HG03378 (cell line): ENCODE measurements at regions not wholly inside any gene's neighbourhood (a gene's known extent, or its start where the extent isn't known, plus 50 kb on each side); places are given as distances from the start of the nearest gene placed in this dataset.

ENCODE experiments used
- ATAC-seq: cut with Tn5 transposase; IDR thresholded peaks from one replicate; pipeline ENCODE4 v1.9.1; 2021; ENCODE audit warnings: mild to moderate bottlenecking, moderate library complexity; ENCODE audit not compliant: unreplicated experiment

DNA sequence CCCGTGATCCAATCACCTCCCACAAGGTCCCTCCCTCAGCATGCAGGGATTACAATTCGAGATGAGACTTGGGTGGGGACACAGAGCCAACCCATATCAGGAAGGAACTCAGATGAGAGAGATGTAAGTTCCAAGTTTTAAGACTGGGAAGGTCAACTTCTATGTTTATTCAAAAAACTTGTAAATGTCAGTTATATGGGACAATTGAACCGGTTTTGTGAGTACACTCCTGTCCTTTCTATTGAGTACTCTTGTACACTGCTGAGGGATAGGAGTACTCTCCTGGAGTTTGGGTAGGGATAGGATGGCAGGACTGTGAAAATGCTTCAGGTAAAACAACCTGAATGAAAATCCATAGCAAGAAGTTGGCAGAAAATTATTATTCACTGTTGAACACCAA is 239.1 kb downstream of the ZNF674 start:
- ATAC-seq, result no peak

DNA sequence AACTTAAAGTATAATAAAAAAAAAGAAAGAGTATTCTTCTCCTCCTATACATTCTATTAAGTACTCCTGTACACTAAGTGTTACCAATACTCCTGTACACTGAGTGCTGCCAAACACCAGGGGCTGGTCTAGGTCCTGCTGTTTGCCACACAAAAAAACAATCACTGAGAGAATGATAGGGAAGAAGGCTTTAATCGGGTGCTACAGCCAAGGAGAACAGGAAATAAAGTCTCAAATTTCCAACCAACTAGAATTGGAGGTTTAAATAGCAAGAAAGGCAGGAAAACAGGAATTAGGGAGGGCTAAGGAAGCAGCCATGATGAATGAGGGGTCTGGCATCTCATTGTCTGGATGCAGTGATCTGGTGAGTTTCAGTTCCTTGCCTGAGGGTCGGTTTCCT is 239.8 kb downstream of the ZNF674 start:
- ATAC-seq, result no peak

DNA sequence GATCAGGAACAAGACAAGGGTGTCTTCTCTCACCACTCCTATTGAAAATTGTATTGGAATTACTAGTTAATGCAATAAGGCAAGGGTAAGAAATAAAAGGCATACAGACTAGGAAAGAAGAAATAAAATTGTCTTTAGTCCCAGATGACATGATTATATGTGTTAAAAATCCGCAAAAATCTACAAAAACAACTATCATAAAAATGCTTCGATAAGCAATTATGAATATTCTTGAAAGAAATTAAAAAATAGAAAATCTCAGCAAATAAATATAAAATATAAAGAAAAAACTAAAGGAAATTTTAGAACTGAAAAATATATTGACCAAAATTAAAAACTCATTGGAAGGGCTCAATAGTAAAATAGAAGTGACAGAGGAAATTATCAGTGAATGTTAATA is 243.3 kb downstream of the ZNF674 start:
- no peak for ATAC-seq

DNA sequence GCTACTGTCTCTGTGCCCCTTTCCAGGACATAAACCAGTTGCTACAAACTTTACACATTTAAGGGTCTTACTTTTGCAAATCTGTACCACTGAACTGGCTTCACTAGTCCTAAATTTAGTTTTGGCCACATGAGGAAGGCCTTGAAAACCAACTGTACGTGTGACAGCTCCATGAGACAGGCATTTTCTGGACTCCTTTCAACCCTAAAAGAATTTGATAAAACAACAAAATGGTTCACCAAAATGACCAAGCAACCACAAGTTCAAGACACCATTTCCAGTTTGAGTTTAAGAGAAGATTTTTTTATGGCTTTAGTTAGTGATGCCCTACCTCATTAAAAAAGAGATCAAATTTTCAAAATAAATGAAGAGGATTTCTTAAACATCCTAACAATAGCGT is 246.4 kb downstream of the ZNF674 start:
- ATAC-seq, result no peak

DNA sequence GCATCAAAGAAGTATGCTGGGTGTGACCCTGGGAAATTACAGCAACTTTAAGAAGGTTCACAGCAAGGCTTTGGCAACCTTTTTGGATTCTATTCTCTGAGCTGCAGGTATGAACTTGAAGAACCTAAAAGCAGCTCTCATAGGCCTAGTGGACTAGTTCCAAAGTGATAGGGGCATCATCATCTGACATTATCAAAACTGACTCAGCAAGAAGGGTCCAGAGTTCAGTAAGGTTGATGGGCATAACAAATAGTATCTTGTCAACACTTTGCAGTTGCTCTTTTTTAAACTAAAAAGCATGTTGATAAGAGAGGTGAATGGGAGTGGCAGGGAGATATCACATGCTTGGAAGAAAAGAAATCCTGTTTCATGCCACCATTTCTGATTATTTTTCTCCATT is 249.3 kb downstream of the ZNF674 start:
- ATAC-seq, result no peak

DNA sequence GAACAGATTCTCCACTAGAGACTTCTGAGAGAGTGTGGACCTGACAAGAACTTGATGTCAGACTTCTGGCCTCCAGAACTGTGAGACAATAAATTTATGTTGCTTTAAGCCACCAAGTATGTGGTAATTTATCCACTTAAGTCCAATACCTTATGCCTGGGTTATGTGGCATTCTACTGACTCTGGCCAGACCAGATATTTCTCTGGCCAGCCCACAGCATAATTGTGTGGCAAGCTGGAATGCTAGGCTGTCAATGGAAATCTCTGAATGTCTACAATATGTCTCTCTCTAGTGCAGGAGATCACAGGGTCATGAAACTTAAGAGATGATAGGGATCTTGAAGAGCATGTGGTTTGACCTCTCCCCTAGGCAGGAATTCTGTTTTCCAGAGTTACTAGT is 251.0 kb downstream of the ZNF674 start:
- ATAC-seq, result no peak

DNA sequence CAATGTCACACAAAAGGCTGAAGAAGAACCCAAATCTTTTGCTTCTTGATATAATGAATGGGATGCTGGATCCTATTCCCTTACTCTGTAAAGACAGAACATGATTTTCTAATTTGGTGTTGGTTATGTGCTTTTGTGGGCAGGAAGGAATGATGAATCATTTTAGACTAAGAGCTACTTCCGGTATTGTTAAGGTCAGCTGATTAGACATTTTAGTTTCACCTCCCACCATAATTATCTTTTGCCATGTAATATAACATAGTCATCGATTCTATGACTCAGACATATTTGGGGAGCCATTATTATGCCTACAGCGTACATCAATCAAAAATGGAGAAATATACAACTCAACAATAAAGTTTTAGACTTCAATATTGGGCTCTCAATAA is 265.3 kb downstream of the ZNF674 start:
- ATAC-seq, result no peak

DNA sequence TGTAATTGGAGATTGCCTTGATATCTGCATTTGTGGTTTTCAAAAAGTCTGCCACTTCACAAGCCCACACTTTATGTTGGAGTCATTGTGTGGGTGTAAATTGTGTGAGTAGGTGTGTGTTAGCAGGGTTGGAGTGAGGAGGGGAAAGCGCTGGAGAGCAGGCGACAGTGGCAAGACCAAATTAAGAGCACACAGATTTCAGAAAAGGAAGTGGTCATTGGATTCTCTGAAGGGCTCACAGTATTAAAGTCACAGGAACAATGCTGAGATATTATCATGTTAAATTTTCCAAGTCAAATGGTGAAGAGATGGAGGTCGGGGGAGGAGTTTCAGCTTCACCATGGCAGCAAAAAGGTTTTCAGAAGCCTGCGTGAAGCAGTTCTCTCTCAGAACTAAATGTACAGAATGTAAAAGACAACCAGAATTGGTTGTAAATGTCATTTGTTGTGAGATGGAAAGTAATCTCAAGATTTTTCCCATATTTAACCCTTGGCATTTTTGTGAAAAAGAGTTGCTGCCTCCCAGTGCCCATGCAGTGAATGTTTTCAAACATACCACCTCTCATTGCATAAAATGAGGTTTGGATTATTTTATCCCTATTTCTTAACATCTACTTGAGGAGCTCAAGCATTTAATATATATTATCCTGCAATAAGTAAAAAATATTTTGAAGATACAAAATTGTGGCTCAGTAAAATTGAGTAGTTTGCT is 265.9 kb downstream of the ZNF674 start:
- ATAC-seq, result no peak

DNA sequence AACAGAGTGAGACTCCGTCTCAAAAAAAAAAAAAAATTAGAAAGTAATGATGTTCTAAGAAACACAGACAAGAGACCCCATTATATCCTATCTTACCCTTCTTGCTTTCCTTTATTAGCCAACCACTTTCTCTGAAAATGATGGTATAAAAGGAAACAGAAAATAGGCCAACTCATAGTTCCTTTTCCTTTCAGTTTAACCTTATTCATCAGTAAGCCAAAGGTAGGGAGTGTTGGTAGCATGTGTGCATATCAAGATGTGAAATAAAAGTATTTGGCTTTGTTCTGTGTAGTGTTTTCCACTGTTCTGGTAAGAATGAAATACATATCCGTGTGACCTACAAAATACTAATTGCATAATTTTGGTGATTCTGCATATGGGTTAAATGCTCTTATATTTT is 266.6 kb downstream of the ZNF674 start:
- no peak for ATAC-seq

DNA sequence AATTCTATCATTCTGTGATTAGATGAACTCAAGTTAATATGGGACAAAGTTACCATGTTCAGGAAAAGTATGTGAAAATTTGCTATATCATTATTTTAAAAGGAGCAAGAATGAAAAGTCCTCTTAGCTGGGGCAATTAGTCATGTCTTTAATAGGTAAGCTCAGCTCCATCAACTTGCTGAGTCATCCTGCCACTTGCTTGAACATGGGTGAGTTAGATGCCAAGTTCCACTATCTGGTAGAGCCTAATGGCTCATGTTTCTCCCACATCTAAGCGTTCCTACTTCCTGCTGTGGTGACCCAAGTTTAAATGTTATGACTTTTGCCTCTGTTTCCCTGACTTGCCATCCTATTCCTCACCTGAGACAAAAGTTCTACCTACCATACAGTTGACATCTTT is 276.8 kb downstream of the ZNF674 start:
- no peak for ATAC-seq

DNA sequence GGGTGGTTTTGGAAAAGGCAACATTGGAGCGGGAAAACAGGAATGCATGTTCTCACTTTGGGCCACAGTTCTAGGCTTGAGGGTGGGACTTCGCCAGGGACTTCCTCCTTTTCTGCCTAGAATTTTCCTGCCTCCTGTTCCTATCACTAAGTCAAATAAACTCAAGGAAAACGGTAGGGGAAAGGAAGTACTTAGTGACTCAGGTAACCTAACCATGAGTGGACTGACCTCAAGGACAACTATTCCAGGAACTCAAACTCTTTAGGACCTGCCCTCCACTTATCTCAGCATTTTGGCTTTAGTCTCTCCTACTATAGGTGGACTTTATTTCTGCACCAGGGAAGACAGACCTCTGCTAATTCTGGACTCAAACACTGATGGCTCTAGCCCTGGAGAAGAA is 281.7 kb downstream of the ZNF674 start:
- ATAC-seq, result no peak

DNA sequence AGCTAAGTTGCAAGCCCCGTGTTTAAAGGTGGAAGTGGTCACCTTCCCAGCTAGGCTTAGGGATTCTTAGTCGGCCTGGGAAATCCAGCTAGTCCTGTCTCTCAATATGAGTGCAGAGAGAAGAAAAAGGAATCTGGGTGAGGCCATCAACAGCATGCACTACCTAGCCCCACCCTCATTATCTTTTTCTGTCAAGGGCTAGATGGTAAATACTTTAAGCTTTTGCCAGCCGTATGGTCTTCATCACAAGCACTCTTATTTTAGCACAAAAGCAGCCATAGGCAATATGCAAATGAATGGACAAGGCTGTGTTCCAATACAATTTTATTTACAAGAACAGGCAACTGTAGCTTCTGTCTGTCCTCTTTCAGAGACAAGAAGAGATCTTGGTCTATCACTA is 282.9 kb downstream of the ZNF674 start:
- ATAC-seq, result no peak

DNA sequence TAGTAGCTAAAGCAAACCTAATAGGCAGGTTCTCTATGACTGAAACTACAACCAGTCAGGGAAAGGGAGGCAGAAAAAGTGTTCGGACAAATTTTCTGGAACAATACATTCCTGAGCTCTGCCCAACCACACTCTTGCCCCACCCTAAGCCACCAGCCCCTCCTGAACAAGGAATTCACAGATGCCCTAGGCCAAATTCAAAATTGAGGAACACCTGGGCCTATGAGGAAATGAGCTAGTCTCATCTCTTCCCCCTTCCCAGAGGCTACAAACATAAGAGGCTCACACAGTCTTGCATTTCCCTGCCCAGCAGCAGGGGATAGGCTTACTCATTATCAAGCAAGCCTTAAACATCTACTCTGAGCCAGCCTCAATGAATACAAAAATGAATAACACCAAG is 284.7 kb downstream of the ZNF674 start:
- ATAC-seq, result no peak

DNA sequence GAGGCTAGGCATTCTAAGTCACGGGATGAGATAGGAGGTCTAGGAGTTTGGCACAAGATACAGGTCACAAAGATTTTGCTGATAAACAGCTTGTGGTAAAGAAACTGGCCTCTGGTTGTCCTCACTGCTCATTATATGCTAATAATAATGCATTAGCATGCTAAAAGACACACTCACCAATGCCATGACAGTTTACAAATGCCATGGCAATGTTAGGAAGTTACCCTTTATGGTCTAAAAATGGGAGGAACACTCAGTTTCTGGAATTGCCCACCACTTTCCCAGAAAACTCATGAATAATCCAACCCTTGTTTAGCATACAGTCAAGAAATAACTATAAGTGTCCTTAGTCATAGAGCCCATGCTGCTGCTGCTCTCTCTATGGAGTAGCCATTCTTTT is 286.9 kb downstream of the ZNF674 start:
- ATAC-seq, result no peak

DNA sequence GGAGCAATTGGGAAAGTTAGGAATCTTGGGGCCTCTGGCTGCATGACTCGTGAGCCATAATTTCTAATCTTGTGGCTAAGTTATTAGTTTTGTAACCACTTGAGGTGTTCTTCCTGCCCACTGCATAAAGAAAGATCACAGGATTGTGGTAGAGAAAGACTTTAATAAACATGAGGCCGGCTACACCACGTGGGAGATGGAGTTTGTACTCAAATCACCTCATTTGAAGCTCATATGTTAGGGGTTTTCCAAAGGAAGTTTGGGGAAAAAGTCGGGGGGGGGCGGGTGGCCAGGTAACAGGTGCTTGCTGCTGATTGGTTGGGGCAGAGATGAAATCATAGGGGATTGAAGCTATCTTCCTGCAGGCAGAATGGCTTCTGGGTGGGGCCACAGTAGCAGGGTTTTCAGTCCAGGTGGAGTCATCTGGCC is 287.8 kb downstream of the ZNF674 start:
- no peak for ATAC-seq

DNA sequence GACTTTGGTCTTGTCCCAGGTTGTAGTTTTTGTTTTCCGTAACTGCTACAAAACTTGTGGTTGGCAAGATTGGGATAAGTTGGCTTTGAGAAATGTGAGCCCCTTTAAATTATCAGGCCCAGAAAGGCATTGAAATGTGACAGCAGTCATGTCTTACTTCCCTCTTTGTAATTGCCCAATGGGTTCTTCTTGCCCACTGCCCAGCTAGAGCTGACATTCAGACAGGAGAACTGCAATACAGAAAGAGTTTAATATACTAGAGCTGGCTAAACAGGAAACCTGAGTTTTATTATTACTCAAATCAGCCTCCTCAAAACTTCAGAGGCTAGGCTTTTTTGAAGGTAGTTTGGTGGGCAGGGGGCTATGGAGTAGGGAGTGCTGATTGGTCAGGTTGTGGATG is 288.3 kb downstream of the ZNF674 start:
- no peak for ATAC-seq

DNA sequence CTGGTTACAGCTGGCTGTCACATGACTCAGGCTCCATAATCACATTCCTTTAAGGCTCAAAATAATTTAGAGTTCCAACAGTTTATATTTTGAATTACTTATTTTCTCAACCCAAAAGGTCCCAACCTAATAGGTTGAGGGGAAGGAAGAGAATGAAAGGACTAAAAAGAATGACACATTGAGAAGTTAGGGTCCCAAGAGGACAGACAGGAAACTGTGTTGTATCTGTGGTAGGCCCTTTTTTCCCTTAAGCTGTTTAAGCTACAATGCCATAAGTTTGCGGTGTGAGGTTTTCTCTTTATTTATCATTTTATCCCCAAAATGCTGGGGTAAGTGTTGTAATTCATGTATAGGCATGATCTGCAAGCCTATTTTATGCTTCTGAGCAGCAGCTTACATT is 290.2 kb downstream of the ZNF674 start:
- no peak for ATAC-seq

DNA sequence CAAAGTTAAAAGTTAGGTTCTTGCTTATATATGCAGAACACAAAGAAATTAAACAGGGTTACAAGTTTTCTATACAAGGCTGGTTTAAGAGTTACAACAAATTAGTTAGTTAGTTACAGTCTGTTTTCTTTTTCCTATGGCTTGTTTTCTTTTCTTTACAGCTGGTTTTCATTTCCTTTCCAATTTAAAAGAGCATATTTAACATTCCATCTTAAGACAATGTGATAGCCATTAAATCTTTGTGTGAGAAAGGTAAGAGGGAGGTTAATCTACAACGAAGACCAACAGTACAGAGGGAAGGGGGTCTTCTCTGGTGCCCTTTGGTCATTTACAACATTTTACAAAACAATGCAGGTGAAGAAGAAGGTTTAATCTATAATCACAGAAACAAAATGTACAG is 290.6 kb downstream of the ZNF674 start:
- no peak for ATAC-seq

DNA sequence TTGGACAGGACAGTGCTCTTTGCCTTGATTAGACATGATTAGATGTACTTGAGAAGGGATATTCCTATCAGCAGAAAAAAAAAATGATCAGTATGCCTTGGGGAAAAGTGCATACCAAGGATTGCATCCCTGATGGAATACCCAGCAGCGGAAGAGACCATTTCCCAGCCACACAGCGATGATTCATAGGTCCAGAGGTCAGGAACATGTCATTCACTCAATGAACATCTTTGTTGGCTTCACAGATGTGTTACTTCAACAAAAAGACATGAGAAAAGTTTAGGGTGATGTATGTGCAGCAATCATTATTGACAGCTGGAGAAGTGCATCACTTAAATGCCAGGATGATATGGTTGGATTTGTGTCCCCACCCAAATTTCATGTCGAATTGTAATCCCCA is 293.5 kb downstream of the ZNF674 start:
- no peak for ATAC-seq

DNA sequence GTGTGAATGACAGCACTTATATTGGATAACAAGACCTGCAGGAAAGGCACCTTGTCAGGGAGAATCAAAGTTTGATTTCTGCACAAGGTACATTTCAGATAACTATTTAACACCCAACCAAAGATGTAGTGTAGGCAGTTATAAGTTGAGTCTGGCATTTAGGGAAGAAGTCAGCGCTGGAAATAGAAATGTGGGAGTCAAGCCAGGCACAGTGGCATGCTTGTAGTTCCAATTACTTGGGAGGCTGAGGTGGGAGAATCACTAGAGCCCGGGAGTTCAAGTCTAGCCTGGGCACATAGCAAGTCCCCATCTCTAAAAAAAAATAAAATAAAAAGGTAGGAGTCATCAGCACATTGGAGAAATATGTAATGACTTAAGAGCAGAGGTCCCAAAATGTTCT is 295.1 kb downstream of the ZNF674 start:
- no peak for ATAC-seq

DNA sequence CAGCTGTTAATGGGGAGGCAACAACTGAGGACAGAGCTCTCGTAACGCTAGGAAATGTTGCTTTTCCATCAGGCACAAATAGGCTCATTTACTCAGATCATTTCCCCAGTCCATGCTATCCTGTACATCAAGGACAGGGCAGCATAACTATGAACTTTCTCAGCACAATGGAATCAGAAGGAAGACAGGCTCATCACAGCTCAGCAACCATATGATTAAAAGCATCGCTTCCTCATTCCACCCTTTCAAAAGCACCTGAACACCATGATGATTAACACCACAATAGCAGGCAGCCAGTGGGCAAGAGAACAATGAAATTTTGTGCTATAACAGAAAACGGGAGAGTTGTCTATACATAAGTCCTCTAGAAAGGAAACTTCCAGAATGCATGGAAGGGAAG is 297.8 kb downstream of the ZNF674 start:
- ATAC-seq, result no peak

DNA sequence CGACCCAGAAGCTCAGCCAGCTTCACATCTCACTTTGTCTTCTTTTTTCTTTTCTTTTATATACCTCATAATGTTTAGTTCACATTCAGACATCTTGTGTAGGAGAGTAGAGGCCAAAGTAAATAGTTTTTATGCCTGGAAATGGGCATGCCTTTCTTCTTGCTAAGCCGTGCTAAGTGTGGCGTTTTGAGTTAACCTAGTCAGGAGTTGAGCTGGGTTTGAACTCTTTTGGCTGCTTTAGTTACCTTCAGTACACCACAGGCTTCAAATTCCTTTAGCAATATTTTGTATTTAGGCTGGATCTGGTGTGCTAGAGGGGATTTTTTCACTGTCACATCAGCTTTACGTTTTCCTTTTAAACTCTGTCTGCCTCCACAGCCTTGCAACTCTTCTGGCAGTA is 300.8 kb downstream of the ZNF674 start:
- ATAC-seq, result no peak

DNA sequence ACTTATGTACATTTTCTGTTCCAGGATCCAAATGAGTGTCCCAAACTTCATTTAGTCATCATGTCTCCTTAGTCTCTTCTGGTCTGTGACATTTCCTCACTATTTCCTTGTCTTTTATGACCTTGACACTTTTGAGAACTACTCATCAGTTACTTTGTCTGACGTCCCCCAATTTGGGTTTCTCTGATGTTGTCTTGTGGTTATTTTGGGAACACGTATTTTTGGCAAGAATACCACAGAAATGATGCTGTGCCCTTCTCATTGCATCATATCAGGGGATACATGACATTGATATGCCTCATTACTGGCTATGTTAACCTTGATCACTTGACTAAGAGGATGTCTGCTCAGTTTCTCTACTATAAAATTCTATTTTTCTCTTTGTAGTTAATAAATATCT is 308.8 kb downstream of the ZNF674 start:
- ATAC-seq, result no peak

DNA sequence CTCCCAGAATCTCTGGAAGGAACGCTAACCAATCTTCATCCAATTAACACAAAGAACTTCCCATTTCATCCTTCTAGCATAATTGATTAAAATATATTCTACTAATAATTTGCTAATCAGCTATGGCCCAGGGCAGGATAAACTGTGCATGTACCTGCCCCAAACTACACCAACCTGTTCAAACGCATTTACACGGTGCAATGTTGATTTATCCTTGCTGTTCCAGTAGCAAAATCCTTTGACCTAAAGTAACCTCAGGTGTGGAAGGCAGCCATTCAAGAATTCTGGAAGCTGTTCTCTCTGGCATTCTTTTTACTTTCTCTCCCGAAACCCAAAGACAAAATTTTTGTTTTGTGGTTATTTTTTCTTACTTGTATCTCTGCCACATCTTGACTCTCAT is 309.4 kb downstream of the ZNF674 start:
- no peak for ATAC-seq
